Stimulated activated CD4-positive, alpha-beta T cell treated with anti-CD3 and anti-CD28 coated beads, TNF-alpha, amount 100 ng/mL, for 24 hours (primary cell): ENCODE measurements at regions not wholly inside any gene's neighbourhood (a gene's known extent, or its start where the extent isn't known, plus 50 kb on each side); places are given as distances from the start of the nearest gene placed in this dataset.
"Not testable (repeated sequence)": the region's sequence is repeated elsewhere in the genome, so short reads cannot be mapped to it uniquely, and the experiment has no call there.

Experiments
- DNase-seq, 3 experiments: peaks; one replicate each; pipeline ENCODE4 v3.0.0-alpha.2; 2020; ENCODE audit warnings: low read depth in 3 of 3

DNA sequence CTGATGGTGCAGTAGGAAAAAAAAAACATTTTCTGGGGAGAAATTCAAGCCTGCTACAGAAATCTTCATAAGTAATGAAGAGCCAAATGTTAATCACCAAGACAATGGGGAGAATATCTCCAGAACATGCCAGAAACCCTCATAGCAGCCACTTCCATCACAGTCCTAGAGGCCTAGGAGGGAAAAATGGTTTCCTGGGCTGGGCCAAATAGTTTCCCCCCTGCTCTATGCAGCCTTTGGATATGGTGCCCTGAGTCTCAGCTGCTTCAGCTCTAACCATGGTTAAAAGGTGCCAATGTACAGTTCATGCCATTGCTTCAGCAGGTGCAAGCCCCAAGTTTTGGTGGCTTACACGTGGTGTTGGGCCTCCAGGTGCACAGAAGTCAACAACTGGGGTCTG, 113.1 kb downstream of the ZNF648 start:
- no peak for DNase-seq

DNA sequence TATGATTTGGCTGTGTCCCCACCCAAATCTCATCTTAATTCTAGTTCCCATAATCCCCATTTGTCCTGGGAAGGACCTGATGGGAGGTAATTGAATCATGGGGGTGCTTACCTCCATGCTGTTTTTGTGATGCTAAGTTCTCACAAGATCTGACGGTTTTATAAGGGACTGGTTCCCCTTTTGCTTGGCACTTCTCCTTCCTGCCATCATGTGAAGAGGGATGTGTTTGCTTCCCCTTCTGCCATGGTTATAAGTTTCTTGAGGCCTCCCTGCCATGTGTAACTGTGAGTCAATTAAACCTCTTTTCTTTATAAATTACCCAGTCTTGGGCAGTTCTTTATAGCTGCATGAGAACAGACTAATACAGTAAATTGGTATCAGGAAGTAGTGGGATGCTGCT, 114.1 kb downstream of the ZNF648 start:
- no peak for DNase-seq

DNA sequence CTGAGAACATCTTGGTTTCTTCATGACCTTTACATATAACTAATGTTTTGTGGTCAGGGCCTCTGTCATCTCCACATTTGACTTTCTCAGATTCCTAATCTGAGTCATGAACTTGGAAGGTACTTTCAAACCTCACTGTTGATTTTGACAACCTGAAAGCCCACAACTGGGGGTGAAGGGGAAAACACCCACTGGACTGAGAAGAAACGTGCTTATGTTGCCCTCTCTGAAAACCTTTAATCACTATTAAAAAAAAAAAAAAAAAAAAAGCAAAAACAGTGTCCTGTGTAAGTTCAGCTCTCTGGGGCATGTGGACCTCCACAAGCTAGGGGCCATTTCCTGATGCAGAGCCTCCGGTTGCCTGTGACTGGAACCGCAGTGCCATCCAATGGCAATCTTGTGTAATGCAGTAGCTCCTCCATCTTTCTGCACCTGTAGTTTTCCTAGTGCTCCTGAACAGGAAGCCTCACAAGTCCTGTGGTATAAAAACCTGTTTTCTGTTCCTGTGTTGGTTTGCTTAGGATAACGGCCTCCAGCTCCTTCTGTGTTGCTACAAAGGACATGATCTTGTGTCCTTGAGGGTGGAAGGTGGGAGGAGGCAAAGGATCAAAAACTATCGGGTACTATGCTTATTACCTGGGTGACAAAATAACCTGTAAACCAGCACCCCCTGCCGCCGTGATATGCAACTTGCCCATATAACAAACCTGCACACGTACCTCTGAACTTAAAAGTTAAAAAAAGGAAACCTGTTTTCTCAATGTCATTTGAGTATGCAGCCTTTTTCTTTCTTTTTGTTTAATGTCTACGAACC, 124.5 kb downstream of the ZNF648 start:
- peak in 2 of 3 experiments; percentile 12 to 45 for DNase-seq

DNA sequence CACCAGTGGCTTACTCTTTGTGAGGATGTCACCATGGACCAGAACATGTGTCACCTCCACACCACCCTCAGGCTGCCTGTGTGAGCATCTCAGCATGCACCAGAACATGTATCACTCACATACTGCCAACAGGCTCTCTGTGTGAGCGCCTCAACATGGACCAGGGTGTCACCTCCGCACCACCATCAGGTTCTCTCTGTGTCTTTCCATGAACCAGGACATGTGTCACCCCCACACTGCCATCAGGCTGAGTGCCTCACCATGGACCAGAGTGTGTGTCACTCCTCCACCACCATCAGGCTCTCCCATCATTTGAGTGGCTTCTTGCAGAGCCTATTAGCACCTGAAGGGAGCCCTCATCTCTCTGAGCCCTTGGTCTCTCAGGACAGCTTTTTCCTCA, 125.2 kb downstream of the ZNF648 start:
- peak in 1 of 3 experiments; percentile 5 for DNase-seq

DNA sequence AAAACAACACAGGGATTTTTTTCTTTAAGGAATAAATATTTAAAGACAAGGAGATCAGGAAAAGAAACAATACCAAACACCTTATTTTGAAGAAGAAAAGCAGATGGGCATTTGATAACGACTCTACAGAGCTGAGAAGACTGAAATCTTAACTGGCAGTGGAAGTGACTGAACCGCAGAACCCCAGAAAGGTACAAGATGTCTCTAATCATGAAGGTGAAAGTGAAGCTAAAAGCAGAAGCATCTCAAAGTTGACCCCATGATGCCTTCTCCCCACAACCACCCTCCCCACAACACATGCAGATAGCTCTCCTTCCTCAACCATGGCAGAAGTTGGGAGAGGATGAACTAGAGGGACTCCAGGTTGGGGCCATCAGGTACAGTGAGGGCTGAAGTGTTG, 129.6 kb downstream of the ZNF648 start:
- DNase-seq, result no peak

DNA sequence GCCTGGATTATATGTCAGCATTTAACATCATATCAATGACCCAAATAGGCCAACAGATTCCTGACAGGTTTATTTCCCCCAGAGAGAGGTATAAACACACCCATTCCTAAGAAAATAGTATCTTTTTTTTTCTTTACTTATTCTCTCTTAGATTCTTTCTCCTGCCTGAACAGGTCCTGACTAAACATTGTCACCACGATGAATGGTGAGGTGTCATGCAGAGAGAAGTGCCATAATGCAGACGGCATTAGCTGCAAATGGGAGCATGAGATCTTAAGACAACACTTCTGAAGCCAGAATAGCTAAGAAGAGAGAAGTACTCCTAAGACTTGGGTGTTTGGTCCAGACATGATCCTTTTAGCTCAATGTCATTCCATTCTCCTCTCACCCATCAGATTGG, 131.3 kb downstream of the ZNF648 start:
- DNase-seq, result no peak

DNA sequence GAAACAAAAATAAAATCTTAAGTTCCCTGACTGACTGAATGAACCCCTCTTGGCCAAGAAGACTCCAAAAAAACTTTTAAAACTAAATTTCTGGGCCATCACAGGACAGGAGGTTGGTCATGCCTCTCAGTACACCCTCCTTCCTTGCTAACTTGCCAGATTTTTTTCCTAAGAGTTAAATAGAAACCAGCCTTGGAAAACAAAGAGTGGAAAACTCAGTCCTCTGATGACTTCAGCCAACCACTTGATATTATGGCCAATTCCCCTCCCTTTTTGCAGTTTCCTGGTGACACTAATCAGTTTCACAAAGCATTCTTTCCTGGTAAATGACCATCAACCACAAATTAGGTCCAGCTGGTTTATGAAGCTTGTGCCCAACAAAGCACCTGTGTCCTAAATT, 134.8 kb downstream of the ZNF648 start:
- no peak for DNase-seq

DNA sequence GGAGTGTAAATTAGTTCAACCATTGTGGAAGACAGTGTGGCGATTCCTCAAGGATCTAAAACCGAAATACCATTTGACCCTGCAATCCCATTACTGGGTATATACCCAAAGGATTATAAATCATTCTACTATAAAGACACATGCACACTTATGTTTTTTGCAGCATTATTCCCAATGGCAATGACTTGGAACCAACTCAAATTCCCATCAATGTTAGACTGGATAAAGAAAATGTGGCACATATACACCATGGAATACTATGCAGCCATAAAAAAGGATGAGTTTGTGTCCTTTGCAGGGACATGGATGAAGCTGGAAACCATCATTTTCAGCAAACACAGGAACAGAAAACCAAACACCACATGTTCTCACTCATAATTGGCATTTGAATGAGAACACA, 137.5 kb downstream of the ZNF648 start:
- not testable (repeated sequence) for DNase-seq

DNA sequence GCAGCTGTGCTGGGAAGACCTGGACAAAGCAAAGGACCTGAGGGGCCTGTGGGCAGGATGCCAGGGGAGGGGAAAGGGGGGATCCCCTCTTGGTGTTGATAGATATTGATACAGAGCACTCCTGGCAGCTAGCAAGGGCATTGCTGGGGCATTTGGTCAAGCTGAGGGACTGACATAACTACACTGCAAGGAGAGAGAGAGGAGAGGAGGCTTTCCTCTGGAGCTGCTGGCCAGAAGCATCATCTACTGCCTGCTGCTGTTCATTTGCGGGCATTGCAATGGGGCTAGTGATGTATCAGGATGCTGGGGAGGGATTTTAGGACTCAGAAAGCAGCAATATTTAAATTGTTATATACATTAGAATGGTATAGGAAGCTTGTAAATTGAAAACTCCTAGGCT, 142.0 kb downstream of the ZNF648 start:
- no peak for DNase-seq

DNA sequence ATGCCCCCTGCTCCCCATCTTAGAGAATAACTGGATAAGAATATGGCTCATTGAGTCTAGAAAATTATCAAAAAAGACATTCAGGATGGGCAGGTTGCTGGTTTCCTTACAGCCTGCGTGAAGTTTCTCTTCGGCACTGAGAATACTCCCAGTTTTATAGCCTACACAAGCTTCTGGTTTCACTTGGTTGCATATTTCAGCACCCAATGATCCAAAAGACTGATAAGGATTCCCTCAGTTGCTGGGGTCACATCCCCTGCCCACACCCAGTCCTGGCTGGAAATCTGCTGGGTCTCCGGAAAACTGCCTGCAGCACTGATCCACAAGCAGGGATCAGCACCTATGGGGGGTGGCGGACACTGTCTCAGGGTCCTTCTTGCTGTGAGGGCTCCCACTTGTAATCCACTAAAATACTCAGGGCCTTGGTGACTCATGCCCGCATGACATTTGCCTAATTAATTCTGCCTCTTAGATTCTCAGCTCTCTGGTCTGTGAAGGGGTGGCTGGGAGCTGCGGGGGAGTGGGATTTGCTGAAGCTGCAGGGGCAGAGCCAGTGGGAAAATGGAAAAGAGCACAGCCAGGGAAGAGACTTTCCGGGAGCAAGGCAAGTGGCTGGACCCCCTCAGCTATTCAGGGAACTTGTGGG, 142.5 kb downstream of the ZNF648 start:
- DNase-seq, result no peak

DNA sequence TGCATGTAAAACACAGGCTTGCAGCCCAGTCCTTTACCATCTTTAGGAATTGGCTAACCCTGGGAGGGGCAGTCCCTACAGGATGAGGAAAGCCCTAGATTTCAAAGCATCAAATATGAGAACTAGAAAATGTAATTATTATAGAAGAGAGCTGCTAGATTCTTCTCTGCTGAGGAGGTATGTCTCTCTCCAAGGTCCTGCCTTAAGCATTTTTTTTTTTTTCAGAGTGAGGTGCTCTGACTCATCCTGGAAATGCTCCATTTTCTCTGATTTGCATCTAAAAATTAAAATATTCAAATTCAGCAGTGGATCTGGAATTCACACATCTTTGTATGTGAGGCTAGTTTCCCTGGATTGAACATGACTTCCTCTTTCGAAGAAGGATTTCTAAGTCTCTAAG, 149.8 kb downstream of the ZNF648 start:
- DNase-seq, result no peak

DNA sequence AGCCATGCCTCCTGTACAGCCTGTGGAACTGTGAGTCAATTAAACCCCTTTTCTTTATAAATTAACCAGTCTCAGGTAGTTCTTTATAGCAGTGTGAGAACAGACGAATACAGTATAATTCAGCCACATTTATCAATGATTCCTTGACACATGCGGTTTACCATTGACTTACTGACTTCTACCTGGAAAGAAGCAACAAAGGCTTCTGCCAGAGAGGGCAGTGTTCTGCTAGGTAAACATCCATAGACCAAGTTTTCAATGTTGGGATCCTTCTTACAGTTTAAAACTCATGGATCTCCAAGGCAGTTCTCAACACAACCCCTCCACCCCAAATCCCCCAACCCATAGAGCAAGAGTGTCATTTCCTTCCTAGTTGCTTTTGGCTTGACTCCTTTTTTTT, 150.6 kb downstream of the ZNF648 start:
- DNase-seq, result no peak

DNA sequence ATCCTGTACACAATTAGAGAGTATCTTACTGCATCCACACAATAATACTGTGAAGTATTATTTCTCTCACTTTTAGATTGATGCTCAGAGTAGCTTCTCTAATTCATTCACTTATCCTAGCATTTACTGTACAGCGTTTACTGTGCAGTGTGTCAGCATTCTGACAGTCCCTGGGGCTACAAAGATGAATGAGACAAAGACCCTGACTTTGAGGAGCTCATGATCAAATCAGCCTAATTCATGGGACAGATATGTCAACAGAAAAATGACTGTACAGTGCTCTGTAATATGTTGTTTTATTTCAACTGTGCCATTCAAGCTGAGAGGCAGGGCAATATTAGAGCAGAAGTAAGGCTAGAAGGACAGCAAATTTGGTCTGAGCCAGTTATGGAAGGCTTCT, 152.5 kb downstream of the ZNF648 start:
- no peak for DNase-seq

DNA sequence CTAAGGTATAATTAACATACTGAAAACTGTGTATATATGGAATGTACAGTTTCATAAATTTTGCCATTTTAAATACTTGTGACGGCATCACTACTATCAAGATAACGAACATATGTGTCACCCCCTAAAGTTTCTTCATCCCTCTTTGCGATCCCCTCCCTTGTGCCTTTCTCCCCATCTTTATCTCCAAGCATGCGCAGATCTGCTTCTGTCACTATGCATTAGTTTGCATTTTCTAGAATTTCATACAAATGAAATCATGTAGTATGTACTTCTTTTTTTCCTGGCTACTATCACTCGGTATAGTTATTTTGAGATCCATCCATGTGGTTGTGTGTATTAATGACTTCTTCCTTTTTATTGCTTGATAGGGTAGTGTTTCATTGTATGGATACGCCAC, 154.9 kb downstream of the ZNF648 start:
- no peak for DNase-seq

DNA sequence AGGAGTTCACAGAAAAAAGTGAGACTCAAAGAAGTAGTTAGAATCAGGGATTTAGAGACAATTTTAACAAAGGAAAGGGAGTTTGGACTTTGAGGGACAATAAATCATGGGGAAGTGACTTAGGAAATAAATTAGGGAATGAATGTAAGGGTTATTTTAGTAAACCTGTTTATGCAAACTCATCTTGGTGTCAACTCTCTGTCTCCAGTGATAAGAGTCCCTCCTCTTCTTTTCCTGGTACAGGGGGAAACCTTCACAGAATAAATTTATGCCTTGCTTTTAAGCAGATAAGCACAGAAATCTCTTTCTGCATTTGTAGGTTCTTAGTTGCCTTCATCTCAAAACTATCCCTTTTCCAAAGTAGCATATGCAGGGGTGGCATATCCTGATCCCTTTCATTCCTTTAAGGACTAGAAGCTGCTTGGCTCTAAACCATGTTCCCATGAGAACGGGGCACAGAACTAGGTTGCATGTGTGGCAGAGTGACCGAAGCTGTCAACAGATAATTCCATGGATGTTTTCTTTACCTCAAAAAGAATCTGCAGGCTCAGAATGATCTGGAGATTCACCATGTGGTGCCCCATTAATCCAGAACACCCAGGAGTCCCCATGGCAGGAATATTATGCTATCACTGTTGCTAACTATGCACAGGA, 155.4 kb downstream of the ZNF648 start:
- no peak for DNase-seq

DNA sequence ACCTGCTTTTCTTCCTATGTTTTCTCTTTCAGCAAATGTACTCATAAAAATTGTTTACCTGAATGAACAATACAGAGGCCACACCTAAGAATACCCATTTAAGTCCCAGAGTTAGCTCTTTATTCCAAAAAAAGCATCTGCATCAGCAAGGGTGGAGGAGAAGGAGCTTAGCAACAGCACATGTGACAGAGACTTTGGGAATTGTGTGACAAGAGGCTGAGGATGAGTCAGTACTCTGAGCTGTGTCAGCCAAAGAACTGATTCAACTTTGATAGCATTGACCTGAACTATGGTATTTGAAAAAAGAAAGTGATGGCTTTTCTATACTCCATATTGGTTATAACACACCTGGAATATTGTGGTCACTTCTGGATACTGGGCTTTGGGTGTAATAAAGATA, 162.7 kb downstream of the ZNF648 start:
- no peak for DNase-seq

DNA sequence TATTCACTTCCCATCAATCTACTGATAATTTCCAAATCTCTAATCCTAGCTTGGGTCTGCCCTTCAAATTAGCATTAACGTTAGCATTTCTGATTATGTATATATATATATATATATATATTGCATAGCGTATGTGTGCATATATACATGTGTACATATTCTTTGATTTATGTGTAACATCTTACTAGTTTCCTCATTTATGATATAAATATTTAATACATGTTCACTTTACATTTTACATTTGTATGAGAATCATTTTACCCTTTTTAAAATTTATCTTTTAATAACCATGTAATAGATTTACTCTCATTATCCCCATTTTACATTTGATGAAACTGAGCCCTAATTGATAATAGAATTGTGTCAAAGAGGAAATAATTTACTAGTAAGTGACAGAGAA, 164.7 kb downstream of the ZNF648 start:
- no peak for DNase-seq

DNA sequence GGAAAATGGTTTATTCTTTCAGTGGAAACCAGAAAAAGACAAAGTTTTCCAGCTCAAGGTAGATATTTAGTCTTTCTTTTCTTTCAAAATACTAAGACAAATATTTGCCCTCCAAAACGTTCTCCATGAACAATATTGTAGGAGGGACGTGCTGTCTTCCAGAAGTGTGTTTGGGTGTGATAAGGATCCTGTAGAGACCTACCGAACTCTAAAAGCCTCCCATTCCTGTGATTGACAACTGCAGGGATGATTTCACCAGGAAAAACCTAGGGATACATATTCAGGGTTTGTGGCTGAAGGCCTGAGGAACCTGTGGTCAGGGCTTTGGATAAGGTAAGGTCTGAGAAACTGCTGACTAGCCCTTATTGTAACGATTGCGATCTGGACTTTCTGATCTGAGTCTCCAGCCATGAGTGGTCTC, 167.1 kb downstream of the ZNF648 start:
- DNase-seq, result no peak

DNA sequence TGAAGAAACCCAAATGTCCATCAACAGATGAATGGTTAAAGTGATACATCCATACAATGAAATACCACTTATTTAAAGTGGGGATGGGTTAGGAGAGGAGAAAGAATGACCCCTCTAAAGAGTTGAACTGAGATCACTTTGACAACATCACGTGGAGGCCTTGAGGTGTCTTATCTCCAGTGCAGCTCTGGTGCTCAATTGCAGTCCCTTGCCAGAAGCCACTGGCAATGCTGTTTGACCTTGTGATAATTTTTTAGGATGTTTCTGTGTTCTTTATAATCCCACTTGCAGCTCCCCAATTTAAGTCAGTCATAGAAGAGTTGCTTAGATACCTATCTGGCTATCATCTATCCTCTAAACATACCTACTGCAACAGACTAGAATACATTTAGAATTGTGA, 167.6 kb downstream of the ZNF648 start:
- no peak for DNase-seq

DNA sequence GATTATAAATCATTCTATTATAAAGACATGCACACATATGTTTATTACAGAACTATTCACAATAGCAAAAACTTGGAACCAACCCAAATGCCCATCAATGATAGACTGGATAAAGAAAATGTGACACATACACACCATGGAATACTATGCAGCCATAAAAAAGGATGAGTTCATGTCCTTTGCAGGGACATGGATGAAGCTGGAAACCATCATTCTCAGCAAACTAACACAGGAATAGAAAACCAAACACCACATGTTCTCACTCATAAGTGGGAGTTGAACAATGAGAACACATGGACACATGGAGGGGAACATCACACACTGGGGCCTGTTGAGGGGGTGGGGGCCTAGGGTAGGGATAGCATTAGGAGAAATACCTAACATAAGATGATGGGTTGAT, 168.4 kb downstream of the ZNF648 start:
- DNase-seq, result not testable (repeated sequence)

DNA sequence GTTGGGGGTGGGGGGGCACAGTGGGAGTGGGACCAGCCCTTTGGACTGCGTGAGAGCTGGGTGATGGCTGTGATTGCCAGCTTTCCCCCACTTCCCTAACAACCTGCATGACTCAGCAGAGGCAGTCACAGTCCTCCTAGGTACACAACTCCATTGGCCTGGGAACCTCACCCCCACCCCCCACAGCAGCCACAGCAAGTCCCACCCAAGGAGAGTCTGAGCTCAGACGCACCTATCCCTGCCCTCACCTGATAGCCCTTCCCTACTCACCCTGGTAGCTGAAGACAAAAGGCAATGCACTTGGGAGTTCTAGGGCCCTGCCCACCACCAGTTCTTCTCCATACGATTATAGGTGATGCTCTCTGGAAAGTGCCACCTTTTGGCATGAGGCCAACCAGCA, 188.9 kb downstream of the ZNF648 start:
- no peak for DNase-seq

DNA sequence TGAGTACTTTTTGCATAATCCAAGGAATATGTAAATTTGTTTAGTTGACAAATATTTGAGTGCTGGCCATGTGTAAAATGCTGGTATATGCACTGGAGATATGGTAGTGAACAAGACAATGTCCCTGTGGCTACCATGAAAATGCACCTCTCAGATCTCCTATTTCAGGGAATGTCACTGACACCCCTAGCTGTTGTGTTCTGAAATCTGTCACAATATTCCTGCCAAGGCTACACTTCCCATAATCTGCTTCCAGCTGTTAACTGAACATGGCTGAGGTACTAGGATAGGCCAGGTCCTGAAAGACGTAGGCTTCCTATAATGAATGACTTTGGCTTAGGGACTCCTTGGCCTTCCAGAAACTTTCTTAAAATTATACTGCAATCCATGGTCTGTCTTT, 197.8 kb downstream of the ZNF648 start:
- no peak for DNase-seq

DNA sequence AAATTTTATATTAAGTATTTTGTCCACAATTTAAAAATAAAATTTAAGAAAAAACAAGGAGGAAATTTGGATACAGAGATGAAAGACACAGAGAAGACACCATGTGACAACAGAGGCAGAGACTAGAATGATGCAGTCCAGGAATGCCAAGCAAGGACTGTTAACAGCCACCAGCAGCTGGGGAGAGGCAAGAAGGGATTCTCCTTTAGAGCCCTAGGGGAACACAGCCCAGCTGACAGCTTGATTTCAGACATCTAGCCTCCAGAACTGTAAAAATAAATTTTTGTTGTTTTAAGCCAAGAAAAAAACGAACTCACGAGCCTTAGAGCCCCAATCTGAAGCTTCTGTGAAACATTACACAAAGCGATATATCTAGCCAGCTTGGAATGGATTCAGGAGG, 198.5 kb downstream of the ZNF648 start:
- DNase-seq, result no peak
